AG04449 (cell line): ENCODE measurements at regions not wholly inside any gene's neighbourhood (a gene's known extent, or its start where the extent isn't known, plus 50 kb on each side); places are given as distances from the start of the nearest gene placed in this dataset.

ENCODE experiments used
- CTCF ChIA-PET: fragments of 350-600 bp; formaldehyde crosslinking; extraction: SDS; loops from one replicate; lab custom pipeline; 2021; ENCODE audit warnings: antibody characterized with exemption; lab: Yijun Ruan, JAX
- POLR2A ChIA-PET: fragments of 400-600, 350-600 bp; formaldehyde crosslinking; extraction: SDS; loops from one replicate; lab custom pipeline; 2020; ENCODE audit warnings: antibody characterized with exemption, inconsistent platforms; lab: Yijun Ruan, JAX
- DNase-seq: peaks from one replicate; pipeline ENCODE4 v3.0.0-alpha.2; 2010; ENCODE audit warnings: low read depth, low spot score
- H3K4me3 ChIP-seq: 2 replicates; pipeline ENCODE4 v1.5.1; 2011; ENCODE audit warnings: low read depth, mild to moderate bottlenecking, control low read depth, low read length
- TF ChIP-seq, protein P1 (sequence below): IDR thresholded peaks from one replicate; pipeline ENCODE4 v1.5.1; 2011; ENCODE audit warnings: mild to moderate bottlenecking, moderate library complexity, low read length, control low read depth, inconsistent platforms; ENCODE audit not compliant: insufficient read depth; ENCODE audit errors: missing control alignments

DNA sequence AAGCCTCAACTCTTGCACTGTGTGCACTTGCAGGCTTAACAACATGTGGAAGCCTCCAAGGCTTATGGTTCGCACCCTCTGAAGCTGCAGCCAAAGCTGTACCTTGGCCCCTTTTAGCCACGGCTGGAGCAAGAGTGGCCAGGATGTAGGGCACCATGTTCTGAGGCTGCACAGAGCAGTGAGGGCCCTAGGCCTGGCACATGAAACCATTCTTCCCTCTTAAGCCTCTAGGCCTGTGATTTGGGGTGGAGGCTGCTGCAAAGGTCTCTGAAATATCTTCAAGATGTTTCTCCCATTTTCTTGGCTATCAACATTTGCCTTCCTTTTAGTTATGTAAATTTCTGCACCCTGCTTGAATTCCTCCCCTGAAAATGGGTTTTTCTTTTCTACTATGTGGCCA lies 161.9 kb upstream of the SPATS2L start:
- DNase-seq, result no peak
- H3K4me3 ChIP-seq, result no peak overlapping the region
- POLR2A ChIA-PET, result no interaction called here
- CTCF ChIA-PET, result no interaction called here
- TF ChIP-seq, protein P1, sequence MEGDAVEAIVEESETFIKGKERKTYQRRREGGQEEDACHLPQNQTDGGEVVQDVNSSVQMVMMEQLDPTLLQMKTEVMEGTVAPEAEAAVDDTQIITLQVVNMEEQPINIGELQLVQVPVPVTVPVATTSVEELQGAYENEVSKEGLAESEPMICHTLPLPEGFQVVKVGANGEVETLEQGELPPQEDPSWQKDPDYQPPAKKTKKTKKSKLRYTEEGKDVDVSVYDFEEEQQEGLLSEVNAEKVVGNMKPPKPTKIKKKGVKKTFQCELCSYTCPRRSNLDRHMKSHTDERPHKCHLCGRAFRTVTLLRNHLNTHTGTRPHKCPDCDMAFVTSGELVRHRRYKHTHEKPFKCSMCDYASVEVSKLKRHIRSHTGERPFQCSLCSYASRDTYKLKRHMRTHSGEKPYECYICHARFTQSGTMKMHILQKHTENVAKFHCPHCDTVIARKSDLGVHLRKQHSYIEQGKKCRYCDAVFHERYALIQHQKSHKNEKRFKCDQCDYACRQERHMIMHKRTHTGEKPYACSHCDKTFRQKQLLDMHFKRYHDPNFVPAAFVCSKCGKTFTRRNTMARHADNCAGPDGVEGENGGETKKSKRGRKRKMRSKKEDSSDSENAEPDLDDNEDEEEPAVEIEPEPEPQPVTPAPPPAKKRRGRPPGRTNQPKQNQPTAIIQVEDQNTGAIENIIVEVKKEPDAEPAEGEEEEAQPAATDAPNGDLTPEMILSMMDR, result no peak

DNA sequence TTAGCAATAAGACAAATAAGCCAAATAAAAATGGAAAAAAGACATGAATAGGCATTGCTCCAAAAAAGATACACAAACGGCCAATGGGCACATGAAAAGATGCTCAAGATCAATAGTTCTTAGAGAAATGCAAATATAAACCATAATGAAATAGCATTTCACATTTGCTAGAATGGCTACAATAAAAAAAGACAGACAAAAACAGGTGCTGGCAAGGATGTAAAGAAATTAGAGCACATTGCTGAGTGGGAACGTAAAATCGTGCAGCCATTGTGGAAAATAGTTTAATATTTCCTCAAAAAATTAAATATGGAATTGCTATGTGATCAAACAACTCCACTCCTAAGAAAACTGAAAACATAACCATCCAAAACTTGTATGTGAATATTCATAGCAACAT lies 160.0 kb upstream of the SPATS2L start:
- no peak overlapping the region for H3K4me3 ChIP-seq
- POLR2A ChIA-PET, result no interaction called here
- no peak for DNase-seq
- CTCF ChIA-PET, result no interaction called here
- TF ChIP-seq, protein P1, result no peak

DNA sequence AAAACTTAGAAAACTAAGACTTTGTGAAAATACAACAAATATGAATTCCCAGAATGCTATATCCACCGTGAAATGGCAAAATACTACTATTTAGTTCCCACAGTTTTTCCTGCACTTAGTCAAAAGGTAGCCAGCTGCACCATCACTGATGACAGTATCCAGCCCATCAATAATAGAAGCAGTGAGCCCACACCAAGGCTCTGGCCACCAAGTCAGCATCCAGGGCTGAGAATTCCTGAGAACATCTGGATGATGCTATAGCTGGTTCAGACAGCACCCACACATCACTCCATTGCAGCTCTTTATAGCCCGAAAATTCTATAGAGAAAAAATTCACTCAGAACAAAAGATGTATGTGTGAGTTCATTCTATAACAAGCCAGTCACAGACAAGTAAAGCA lies 159.1 kb upstream of the SPATS2L start:
- TF ChIP-seq, protein P1, result no peak
- CTCF ChIA-PET, result no interaction called here
- no peak overlapping the region for H3K4me3 ChIP-seq
- no peak for DNase-seq
- POLR2A ChIA-PET, result interaction anchor here (1.2 kb wide), 1 partner anchor 9 kb away, joined by 6 read pairs; no protein-coding TSS in a partner anchor

DNA sequence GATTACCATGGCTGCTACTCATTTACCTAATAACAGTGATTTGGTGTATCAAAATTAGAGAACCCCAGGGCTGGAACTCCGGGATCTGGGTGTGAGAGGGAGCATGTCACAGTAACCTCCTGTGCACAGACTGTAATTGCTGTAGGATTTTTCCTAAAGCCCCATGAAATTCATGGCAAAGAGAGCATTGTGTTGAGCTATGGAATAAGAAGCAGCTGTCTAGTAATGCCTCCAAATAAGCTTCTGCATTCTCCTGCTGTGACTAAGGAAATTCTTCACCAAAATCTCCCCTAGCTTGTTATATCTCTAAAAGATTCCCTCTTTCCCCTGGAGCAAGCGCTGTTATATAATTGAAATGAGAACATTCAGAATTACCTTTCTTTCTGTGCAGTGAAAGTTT lies 158.1 kb upstream of the SPATS2L start:
- TF ChIP-seq, protein P1, result no peak
- no peak for DNase-seq
- CTCF ChIA-PET, result interaction anchor here (0.7 to 1.7 kb wide), 2 partner anchors 10 to 13 kb away, joined by 3 to 6 read pairs; no protein-coding TSS in a partner anchor
- POLR2A ChIA-PET, result interaction anchor here (1.0 to 1.2 kb wide), 2 partner anchors 10 to 158 kb away, joined by 3 to 6 read pairs; partner anchors contain the start of gene SPATS2L
- H3K4me3 ChIP-seq, result no peak overlapping the region

DNA sequence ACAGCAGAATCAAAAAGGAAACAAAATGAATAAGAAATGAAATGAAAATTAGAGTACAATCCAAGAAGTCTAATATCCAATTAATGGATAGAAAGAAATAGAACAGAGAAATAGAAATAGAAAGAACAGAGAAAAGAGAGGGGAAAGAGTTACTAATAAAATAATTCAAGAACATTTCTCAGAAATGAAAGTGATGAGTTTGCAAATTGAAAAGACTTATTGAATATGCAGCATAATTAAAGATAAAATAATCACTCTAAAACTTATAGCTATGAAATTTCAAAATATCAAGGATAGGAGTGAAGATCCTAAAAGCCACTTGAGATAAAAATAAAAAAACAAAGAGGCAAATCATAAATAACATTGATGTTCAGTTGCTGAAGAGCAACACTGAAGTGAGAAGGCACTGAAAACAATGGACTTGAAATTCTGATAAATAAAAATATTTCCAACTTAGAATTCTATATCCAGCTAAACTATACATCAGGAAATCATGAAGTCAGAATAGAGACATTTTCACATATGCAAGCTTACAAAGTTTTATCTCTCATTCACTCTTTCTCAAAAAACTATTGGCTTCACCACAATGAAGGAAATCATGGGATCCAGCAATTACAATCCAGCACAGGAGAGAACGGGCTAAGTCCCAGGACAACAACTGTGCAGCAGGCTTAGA lies 155.9 kb upstream of the SPATS2L start:
- TF ChIP-seq, protein P1, result no peak
- ChIA-PET POLR2A (no interaction called here), CTCF (no interaction called here)
- DNase-seq, result no peak
- no peak overlapping the region for H3K4me3 ChIP-seq

DNA sequence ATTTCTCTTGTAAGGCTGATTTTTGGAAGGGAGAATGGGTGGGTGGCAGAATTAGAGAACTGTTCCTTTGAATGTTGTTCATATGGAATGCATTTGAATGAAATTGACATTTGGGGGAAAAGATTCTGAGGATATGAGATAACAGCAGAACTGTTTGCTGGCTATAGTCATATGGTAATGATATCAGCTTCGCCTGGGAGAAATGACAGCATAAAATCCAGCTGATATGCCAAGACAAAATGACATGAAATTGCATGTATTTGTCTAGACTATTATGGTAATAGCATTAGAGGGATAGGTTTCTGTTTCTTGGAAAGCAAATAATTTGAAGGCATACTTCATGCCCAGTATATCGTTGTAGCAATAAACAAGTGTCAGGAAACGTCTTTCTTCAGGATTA lies 150.8 kb upstream of the SPATS2L start:
- no peak for DNase-seq
- no peak overlapping the region for H3K4me3 ChIP-seq
- CTCF ChIA-PET, result interaction anchor here (1.0 kb wide), 1 partner anchor 9 kb away, joined by 4 read pairs; no protein-coding TSS in a partner anchor
- POLR2A ChIA-PET, result no interaction called here
- TF ChIP-seq, protein P1, result no peak
